Fibroblast of lung (primary cell): ENCODE measurements at regions not wholly inside any gene's neighbourhood (a gene's known extent, or its start where the extent isn't known, plus 50 kb on each side); places are given as distances from the start of the nearest gene placed in this dataset.

Experiments used
- EZH2 ChIP-seq: IDR thresholded peaks from 2 replicates; pipeline ENCODE4 v1.5.1; 2012; ENCODE audit warnings: low read length, control low read depth, mild to moderate bottlenecking; ENCODE audit errors: missing control alignments
- TF ChIP-seq, protein P1 (sequence below), 2 donors: IDR thresholded peaks in 1 of 2; conservative IDR thresholded peaks in 1 of 2; 1 replicate in 1 of 2; 2 replicates in 1 of 2; pipeline ENCODE4 v1.5.1; 2011 to 2012; ENCODE audit warnings: low read length in 2 of 2, control low read depth in 1 of 2, inconsistent platforms in 1 of 2, low read depth in 1 of 2, mild to moderate bottlenecking in 1 of 2

GRCh38 chr1:163427279-163427678, 105.5 kb downstream of the NUF2 start:
- TF ChIP-seq, protein P1, sequence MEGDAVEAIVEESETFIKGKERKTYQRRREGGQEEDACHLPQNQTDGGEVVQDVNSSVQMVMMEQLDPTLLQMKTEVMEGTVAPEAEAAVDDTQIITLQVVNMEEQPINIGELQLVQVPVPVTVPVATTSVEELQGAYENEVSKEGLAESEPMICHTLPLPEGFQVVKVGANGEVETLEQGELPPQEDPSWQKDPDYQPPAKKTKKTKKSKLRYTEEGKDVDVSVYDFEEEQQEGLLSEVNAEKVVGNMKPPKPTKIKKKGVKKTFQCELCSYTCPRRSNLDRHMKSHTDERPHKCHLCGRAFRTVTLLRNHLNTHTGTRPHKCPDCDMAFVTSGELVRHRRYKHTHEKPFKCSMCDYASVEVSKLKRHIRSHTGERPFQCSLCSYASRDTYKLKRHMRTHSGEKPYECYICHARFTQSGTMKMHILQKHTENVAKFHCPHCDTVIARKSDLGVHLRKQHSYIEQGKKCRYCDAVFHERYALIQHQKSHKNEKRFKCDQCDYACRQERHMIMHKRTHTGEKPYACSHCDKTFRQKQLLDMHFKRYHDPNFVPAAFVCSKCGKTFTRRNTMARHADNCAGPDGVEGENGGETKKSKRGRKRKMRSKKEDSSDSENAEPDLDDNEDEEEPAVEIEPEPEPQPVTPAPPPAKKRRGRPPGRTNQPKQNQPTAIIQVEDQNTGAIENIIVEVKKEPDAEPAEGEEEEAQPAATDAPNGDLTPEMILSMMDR (conservative IDR thresholded peaks at IDR 0.05 in 1 of 2, IDR thresholded peaks at IDR 0.05 in 1 of 2; ENCODE audit: low read depth in 1 of 2, low read length in 2 of 2): no peak
- no peak for TF ChIP-seq EZH2
